Esophagus muscularis mucosa (tissue), 4 donors: ENCODE measurements at regions not wholly inside any gene's neighbourhood (a gene's known extent, or its start where the extent isn't known, plus 50 kb on each side); places are given as distances from the start of the nearest gene placed in this dataset.

Source experiments
- DNase-seq: peaks from one replicate; pipeline ENCODE4 v3.0.0-alpha.2; 2017; ENCODE audit errors: extremely low spot score
- H3K27ac ChIP-seq, 4 donors: fragments of 200-600 bp; sonication (generic); replicated peaks in 1 of 4; 1 replicate in 3 of 4; 2 replicates in 1 of 4; pipeline ENCODE4 v1.5.1; 2016 to 2019; ENCODE audit warnings: mild to moderate bottlenecking in 1 of 4
- H3K27me3 ChIP-seq, 4 donors: fragments of 200-600 bp; sonication (generic); one replicate each; pipeline versions ENCODE4 v1.5.1 to v1.6.0; 2016 to 2019
- H3K36me3 ChIP-seq, 4 donors: fragments of 200-600 bp; sonication (generic); one replicate each; pipeline ENCODE4 v1.5.1; 2016 to 2019
- H3K4me1 ChIP-seq, 4 donors: fragments of 200-600 bp; sonication (generic); one replicate each; pipeline ENCODE4 v1.5.1; 2016 to 2019
- H3K4me3 ChIP-seq, 4 donors: fragments of 200-600 bp; sonication (generic); 1 replicate in 2 of 4; 2 replicates in 2 of 4; pipeline ENCODE4 v1.5.1; 2016 to 2019; ENCODE audit warnings: mild to moderate bottlenecking in 4 of 4, moderate library complexity in 1 of 4
- H3K9me3 ChIP-seq, 4 donors: fragments of 200-600 bp; sonication (generic); 1 replicate in 3 of 4; 2 replicates in 1 of 4; pipeline ENCODE4 v1.5.1; 2016 to 2019
- EP300 ChIP-seq: sonication (generic); formaldehyde crosslinking; IDR thresholded peaks from one replicate; pipeline ENCODE4 v1.6.1; 2017; ENCODE audit warnings: antibody characterized with exemption
- POLR2A ChIP-seq: fragments of 450-650 bp; IDR thresholded peaks from one replicate; pipeline ENCODE4 v1.6.1; 2017; ENCODE audit warnings: antibody characterized with exemption, moderate library complexity, mild to moderate bottlenecking, low read depth
- POLR2AphosphoS5 ChIP-seq, 2 donors: sonication (generic); formaldehyde crosslinking; IDR thresholded peaks; one replicate each; pipeline ENCODE4 v1.6.1; 2017; ENCODE audit warnings: antibody characterized with exemption in 2 of 2
- WGBS: methylation state at CpG from one replicate; pipeline ENCODE4 v1.1.5; 2018; 5-methylcytosine and 5-hydroxymethylcytosine counted together
- intact Hi-C: fragments of 100-400 bp; cut with DNase I; formaldehyde crosslinking; loops from one replicate; pipeline ENCODE4 v1.15.1; 2023
- TF ChIP-seq, protein P1 (sequence below), 3 experiments: fragments of 200-600 bp in 2 of 3; fragments of 450-650 bp in 1 of 3; sonication (generic) in 2 of 3; IDR thresholded peaks; one replicate each; pipeline ENCODE4 v1.5.1; 2017 to 2019; ENCODE audit warnings: antibody characterized with exemption in 3 of 3, mild to moderate bottlenecking in 2 of 3, moderate library complexity in 1 of 3

- intact Hi-C loops, result no loop called here
- Histone ChIP-seq H3K27me3 (no peaks in the 10 kb centered on the region), H3K9me3 (no peaks in the 10 kb centered on the region), H3K27ac (no peak overlapping the region), H3K4me1 (no peaks in the 10 kb centered on the region), H3K36me3 (no peaks in the 10 kb centered on the region), H3K4me3 (no peak overlapping the region)
- no peak for DNase-seq
- 52% methylated on average over 7 of the region's 9 CpGs for WGBS
- TF ChIP-seq POLR2A (no peak), EP300 (no peak), POLR2AphosphoS5 (IDR thresholded peaks at IDR 0.05) (no peak)
Measured at GRCh38 chr2:65566617-65567016, 134.2 kb upstream of the SPRED2 start.

GRCh38 chr2:65565681-65566080, 133.3 kb upstream of the SPRED2 start:
- Histone ChIP-seq H3K27me3 (no peaks in the 10 kb centered on the region), H3K36me3 (no peaks in the 10 kb centered on the region), H3K4me1 (no peaks in the 10 kb centered on the region), H3K9me3 (no peaks in the 10 kb centered on the region), H3K4me3 (no peak overlapping the region), H3K27ac (no peak overlapping the region)
- no peak for DNase-seq
- TF ChIP-seq, protein P1, sequence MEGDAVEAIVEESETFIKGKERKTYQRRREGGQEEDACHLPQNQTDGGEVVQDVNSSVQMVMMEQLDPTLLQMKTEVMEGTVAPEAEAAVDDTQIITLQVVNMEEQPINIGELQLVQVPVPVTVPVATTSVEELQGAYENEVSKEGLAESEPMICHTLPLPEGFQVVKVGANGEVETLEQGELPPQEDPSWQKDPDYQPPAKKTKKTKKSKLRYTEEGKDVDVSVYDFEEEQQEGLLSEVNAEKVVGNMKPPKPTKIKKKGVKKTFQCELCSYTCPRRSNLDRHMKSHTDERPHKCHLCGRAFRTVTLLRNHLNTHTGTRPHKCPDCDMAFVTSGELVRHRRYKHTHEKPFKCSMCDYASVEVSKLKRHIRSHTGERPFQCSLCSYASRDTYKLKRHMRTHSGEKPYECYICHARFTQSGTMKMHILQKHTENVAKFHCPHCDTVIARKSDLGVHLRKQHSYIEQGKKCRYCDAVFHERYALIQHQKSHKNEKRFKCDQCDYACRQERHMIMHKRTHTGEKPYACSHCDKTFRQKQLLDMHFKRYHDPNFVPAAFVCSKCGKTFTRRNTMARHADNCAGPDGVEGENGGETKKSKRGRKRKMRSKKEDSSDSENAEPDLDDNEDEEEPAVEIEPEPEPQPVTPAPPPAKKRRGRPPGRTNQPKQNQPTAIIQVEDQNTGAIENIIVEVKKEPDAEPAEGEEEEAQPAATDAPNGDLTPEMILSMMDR (IDR thresholded peaks at IDR 0.05), result no peak
- TF ChIP-seq POLR2AphosphoS5 (IDR thresholded peaks at IDR 0.05) (no peak), POLR2A (no peak), EP300 (no peak)
- intact Hi-C loops, result no loop called here
- WGBS, result 93% methylated on average over 8 of the region's 8 CpGs

- intact Hi-C loops, result no loop called here
- no peak for TF ChIP-seq EP300
- TF ChIP-seq POLR2A, result no peak
- TF ChIP-seq, protein P1 (IDR thresholded peaks at IDR 0.05), result no peak
- TF ChIP-seq POLR2AphosphoS5 (IDR thresholded peaks at IDR 0.05), result no peak
- Histone ChIP-seq H3K36me3 (no peaks in the 10 kb centered on the region), H3K27me3 (no peaks in the 10 kb centered on the region), H3K9me3 (no peaks in the 10 kb centered on the region), H3K4me3 (no peak overlapping the region), H3K27ac (no peak overlapping the region), H3K4me1 (no peaks in the 10 kb centered on the region)
- DNase-seq, result no peak
- 89% methylated on average over 3 of the region's 4 CpGs for WGBS
Measured at GRCh38 chr2:65564299-65564698, 131.9 kb upstream of the SPRED2 start.

DNA sequence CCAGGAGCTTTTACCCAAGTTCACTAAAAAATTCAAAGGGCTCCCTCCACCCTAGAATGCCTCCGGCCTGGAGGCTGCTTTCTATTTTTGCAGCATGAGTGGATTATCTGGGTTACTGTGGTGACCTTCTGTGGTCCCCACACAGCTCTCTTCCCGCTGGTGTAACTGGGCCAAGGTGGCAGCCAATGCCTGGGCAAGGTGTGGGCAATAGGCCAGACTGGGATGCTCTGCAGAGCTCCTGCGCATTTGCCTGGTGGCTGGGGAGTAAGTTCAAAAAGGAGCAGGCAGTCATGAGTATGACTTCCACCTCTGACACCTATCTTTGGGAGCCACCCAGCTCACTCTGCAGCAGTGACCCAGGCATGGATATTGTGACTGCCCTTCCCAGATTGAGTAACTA, 130.5 kb upstream of the SPRED2 start:
- Histone ChIP-seq H3K4me3 (no peak overlapping the region), H3K36me3 (no peaks in the 10 kb centered on the region), H3K27me3 (no peaks in the 10 kb centered on the region), H3K27ac (no peak overlapping the region), H3K4me1 (no peaks in the 10 kb centered on the region), H3K9me3 (no peaks in the 10 kb centered on the region)
- no peak for DNase-seq
- TF ChIP-seq EP300 (no peak), POLR2AphosphoS5 (IDR thresholded peaks at IDR 0.05) (no peak), POLR2A (no peak)
- TF ChIP-seq, protein P1 (IDR thresholded peaks at IDR 0.05), result no peak
- intact Hi-C loops, result no loop called here
- WGBS, result 68% methylated on average over 2 of the region's 3 CpGs

GRCh38 chr2:65558743-65559142, 126.3 kb upstream of the SPRED2 start:
- no peak for TF ChIP-seq POLR2A
- H3K36me3 ChIP-seq, result no peaks in the 10 kb centered on the region
- no peak overlapping the region for H3K4me3 ChIP-seq
- 70% methylated on average over 9 of the region's 9 CpGs for WGBS
- H3K27me3 ChIP-seq, result no peaks in the 10 kb centered on the region
- H3K27ac ChIP-seq, result no peak overlapping the region
- H3K4me1 ChIP-seq, result peaks cover 0 to under 1% (median 0%) of the 10 kb centered on the region in 4 donors
- no peaks in the 10 kb centered on the region for H3K9me3 ChIP-seq
- DNase-seq, result no peak
- intact Hi-C loops, result loop anchor here (10.0 kb wide), 2 partner anchors 124 to 174 kb away; partner anchors contain the start of gene SPRED2
